ENCODE measurements at regions not wholly inside any gene's neighbourhood (a gene's known extent, or its start where the extent isn't known, plus 50 kb on each side); places are given as distances from the start of the nearest gene placed in this dataset.
A peak's percentile ranks its signal among the peaks of the same experiment; 100 is the strongest.

GRCh38 chr10:7006566-7006965, 404.3 kb downstream of the SFMBT2 start:
- Histone ChIP-seq H3K4me1 (ENCODE audit: insufficient read depth) (no peaks in the 10 kb centered on the region), H3K36me3 (ENCODE audit: insufficient read depth) (no peaks in the 10 kb centered on the region), H3K9me2 (ENCODE audit: insufficient read depth) (peaks cover 8% of the 10 kb centered on the region; the same call in 1 of the 2 replicates), H2AFZ (peak overlapping the region; percentile 38; the same call in 1 of the 2 replicates), H3K4me2 (no peak overlapping the region), H3K4me3 (no peak overlapping the region), H3F3A (replicated peaks; ENCODE audit: low read depth) (no peaks in the 10 kb centered on the region), H4K20me1 (replicated peaks; ENCODE audit: insufficient read depth) (no peaks in the 10 kb centered on the region), H3K27me3 (ENCODE audit: insufficient read depth) (no peaks in the 10 kb centered on the region), H3K79me2 (replicated peaks; ENCODE audit: insufficient read depth) (no peaks in the 10 kb centered on the region), H3K27ac (ENCODE audit: low read depth) (no peak overlapping the region)
- H3K9me3 Mint-ChIP-seq: no peaks in the 10 kb centered on the region
- no peaks in the 10 kb centered on the region for H3K27me3 Mint-ChIP-seq (ENCODE audit: insufficient read depth, low read depth, poor library complexity)
- no peak overlapping the region for H3K4me3 Mint-ChIP-seq
- ATAC-seq: no peak
- no peaks in the 10 kb centered on the region for H3K4me1 Mint-ChIP-seq
- TF ChIP-seq EZH2phosphoT487 (IDR thresholded peaks at IDR 0.05; ENCODE audit: unreplicated experiment): no peak
- no peak for TF ChIP-seq ZNF331 (CRISPR knock-in tag; IDR thresholded peaks at IDR 0.05; ENCODE audit: low read depth)
- TF ChIP-seq STAT1 (IDR thresholded peaks at IDR 0.05; ENCODE audit: unreplicated experiment): no peak
- no peak for TF ChIP-seq ZNF462 (CRISPR knock-in tag; IDR thresholded peaks at IDR 0.05)
- TF ChIP-seq REST (IDR thresholded peaks at IDR 0.05; ENCODE audit: unreplicated experiment): no peak
- TF ChIP-seq ETS1 (IDR thresholded peaks at IDR 0.05): no peak
- DNase-seq (ENCODE audit: low spot score): no peak
- H3K27ac Mint-ChIP-seq: no peak overlapping the region
- 0 out of 3 replicates have a peak, but pooled peaks cover 2% of the 10 kb centered on the region for H3K36me3 Mint-ChIP-seq (ENCODE audit: low read depth)
